H1 (cell line): ENCODE measurements at regions not wholly inside any gene's neighbourhood (a gene's known extent, or its start where the extent isn't known, plus 50 kb on each side); places are given as distances from the start of the nearest gene placed in this dataset.

Source experiments
- CTCF ChIA-PET: fragments of 300-600 bp; sonication (Branson Sonifier 250); formaldehyde crosslinking; loops from one replicate; lab custom pipeline; 2021; ENCODE audit not compliant: partially characterized antibody; lab: Charles Lee
- POLR2A ChIA-PET: fragments of 300-600 bp; sonication (Branson Sonifier 250); formaldehyde crosslinking; loops from one replicate; lab custom pipeline; 2021; ENCODE audit warnings: inconsistent platforms; ENCODE audit not compliant: partially characterized antibody; lab: Charles Lee
- DNase-seq, 2 experiments: peaks; one replicate each; pipeline versions ENCODE4 v3.0.0 to v3.0.0-alpha.2; 2010 to 2022; ENCODE audit warnings: low spot score in 2 of 2, low read depth in 1 of 2, mixed read lengths in 1 of 2
- FAIRE-seq: peaks from 2 replicates; lab custom pipeline; 2011; peaks lifted over from hg19 to GRCh38; lab: Jason Lieb, UNC
- H2AFZ ChIP-seq: 2 replicates; pipeline ENCODE4 v1.8.1; 2012; ENCODE audit warnings: low read length, inconsistent platforms
- H2AK5ac ChIP-seq: 2 replicates; pipeline ENCODE4 v1.6.1; 2013; ENCODE audit warnings: low read depth, low read length
- H2BK120ac ChIP-seq: replicated peaks from 2 replicates; pipeline ENCODE3; 2013; ENCODE audit warnings: low read depth, low read length, inconsistent platforms
- H2BK12ac ChIP-seq: 2 replicates; pipeline ENCODE4 v1.6.1; 2013; ENCODE audit warnings: low read depth, low read length
- H2BK15ac ChIP-seq: 2 replicates; pipeline ENCODE4 v1.6.1; 2013; ENCODE audit warnings: low read length
- H2BK20ac ChIP-seq: 2 replicates; pipeline ENCODE4 v1.6.1; 2013; ENCODE audit warnings: low read length
- H2BK5ac ChIP-seq: 2 replicates; pipeline ENCODE4 v1.6.1; 2013; ENCODE audit warnings: low read depth, low read length
- H3K14ac ChIP-seq: 2 replicates; pipeline ENCODE4 v1.6.1; 2013; ENCODE audit warnings: inconsistent platforms; ENCODE audit not compliant: insufficient read length
- H3K18ac ChIP-seq: 2 replicates; pipeline ENCODE4 v1.6.1; 2013; ENCODE audit warnings: low read length; ENCODE audit errors: extremely low read depth
- H3K23ac ChIP-seq: 2 replicates; pipeline ENCODE4 v1.6.1; 2013; ENCODE audit warnings: inconsistent platforms; ENCODE audit not compliant: insufficient read length
- H3K23me2 ChIP-seq: 2 replicates; pipeline ENCODE4 v1.6.1; 2013; ENCODE audit warnings: low read depth, low read length
- H3K27ac ChIP-seq: 2 replicates; pipeline ENCODE4 v1.6.1; 2011; ENCODE audit warnings: low read depth, low read length, inconsistent platforms
- H3K27me3 ChIP-seq, 4 experiments: replicated peaks in 1 of 4; 1 replicate in 1 of 4; 2 replicates in 3 of 4; pipeline versions ENCODE4 v1.6.1 to v1.8.1; 2011 to 2013; ENCODE audit warnings: low read length in 3 of 4, mild to moderate bottlenecking in 3 of 4, inconsistent platforms in 2 of 4, mixed read lengths in 2 of 4, moderate library complexity in 1 of 4; ENCODE audit not compliant: control insufficient read depth in 3 of 4, insufficient read depth in 3 of 4; ENCODE audit errors: extremely low read depth in 1 of 4
- H3K36me3 ChIP-seq, 4 experiments: 2 replicates each; pipeline versions ENCODE4 v1.6.1 to v1.8.1; 2011 to 2013; ENCODE audit warnings: mild to moderate bottlenecking in 4 of 4, low read length in 3 of 4, moderate library complexity in 2 of 4, control low read depth in 1 of 4, inconsistent platforms in 1 of 4; ENCODE audit not compliant: insufficient read depth in 4 of 4, control insufficient read depth in 2 of 4
- H3K4ac ChIP-seq: replicated peaks from 2 replicates; pipeline ENCODE3; 2013; ENCODE audit warnings: low read length, low read depth, mixed read lengths, inconsistent platforms; ENCODE audit not compliant: insufficient read length
- H3K4me1 ChIP-seq, 4 experiments: replicated peaks in 1 of 4; 1 replicate in 1 of 4; 2 replicates in 3 of 4; pipeline versions ENCODE4 v1.6.1 to v1.8.1; 2011 to 2013; ENCODE audit warnings: low read length in 3 of 4, inconsistent platforms in 2 of 4, mixed read lengths in 1 of 4; ENCODE audit not compliant: insufficient read depth in 4 of 4, control insufficient read depth in 3 of 4
- H3K4me2 ChIP-seq, 2 experiments: 2 replicates each; pipeline versions ENCODE4 v1.6.1 to v1.8.1; 2011 to 2013; ENCODE audit warnings: low read depth in 2 of 2, low read length in 2 of 2, control low read depth in 1 of 2, inconsistent platforms in 1 of 2, mild to moderate bottlenecking in 1 of 2; ENCODE audit not compliant: insufficient read depth in 1 of 2
- H3K4me3 ChIP-seq, 4 experiments: fragments of 200-600, 300-600 bp in 1 of 4; sonication (generic), shearing (Covaris generic), sonication (Bioruptor Twin) in 1 of 4; 2 replicates each; pipeline versions ENCODE4 v1.5.1 to v1.8.1; 2011 to 2016; ENCODE audit warnings: low read length in 4 of 4, low read depth in 3 of 4, control low read depth in 2 of 4, inconsistent platforms in 2 of 4, mild to moderate bottlenecking in 2 of 4, mixed read lengths in 1 of 4, moderate library complexity in 1 of 4; ENCODE audit not compliant: insufficient read depth in 2 of 4; ENCODE audit errors: extremely low read depth in 1 of 4
- H3K56ac ChIP-seq: replicated peaks from 2 replicates; pipeline ENCODE3; 2013; ENCODE audit warnings: low read depth, mild to moderate bottlenecking, mixed read lengths, low read length, inconsistent platforms; ENCODE audit not compliant: insufficient read length
- H3K79me1 ChIP-seq: 2 replicates; pipeline ENCODE4 v1.6.1; 2013; ENCODE audit warnings: low read depth, low read length, control low read depth
- H3K79me2 ChIP-seq, 2 experiments: 2 replicates each; pipeline versions ENCODE4 v1.6.1 to v1.8.1; 2012 to 2013; ENCODE audit warnings: low read length in 2 of 2, mild to moderate bottlenecking in 2 of 2, inconsistent platforms in 1 of 2; ENCODE audit not compliant: insufficient read depth in 2 of 2, control insufficient read depth in 1 of 2
- H3K9ac ChIP-seq, 4 experiments: replicated peaks in 1 of 4; 1 replicate in 1 of 4; 2 replicates in 3 of 4; pipeline versions ENCODE4 v1.6.1 to v1.8.1; 2011 to 2013; ENCODE audit warnings: low read depth in 3 of 4, low read length in 3 of 4, control low read depth in 2 of 4, mild to moderate bottlenecking in 2 of 4, moderate library complexity in 2 of 4, inconsistent platforms in 1 of 4; ENCODE audit errors: extremely low read depth in 1 of 4
- H3K9me3 ChIP-seq, 2 experiments: 2 replicates each; pipeline versions ENCODE4 v1.6.1 to v1.8.1; 2012 to 2013; ENCODE audit warnings: mild to moderate bottlenecking in 2 of 2, moderate library complexity in 2 of 2, control low read depth in 1 of 2, inconsistent platforms in 1 of 2, low read depth in 1 of 2, low read length in 1 of 2, mixed read lengths in 1 of 2; ENCODE audit not compliant: insufficient read depth in 2 of 2
- H4K20me1 ChIP-seq, 2 experiments: replicated peaks in 1 of 2; 2 replicates each; pipeline versions ENCODE3 to v1.8.1; 2011 to 2013; ENCODE audit warnings: inconsistent platforms in 2 of 2, low read length in 2 of 2, mild to moderate bottlenecking in 1 of 2; ENCODE audit not compliant: insufficient read depth in 2 of 2, control insufficient read depth in 1 of 2
- H4K5ac ChIP-seq: 2 replicates; pipeline ENCODE4 v1.6.1; 2013; ENCODE audit warnings: low read length, low read depth, mixed read lengths, inconsistent platforms; ENCODE audit not compliant: insufficient read length
- H4K8ac ChIP-seq: 2 replicates; pipeline ENCODE4 v1.8.0; 2013; ENCODE audit warnings: mild to moderate bottlenecking, moderate library complexity, low read length, inconsistent platforms; ENCODE audit not compliant: insufficient read depth; ENCODE audit errors: extremely low read depth
- H4K91ac ChIP-seq: replicated peaks from 2 replicates; pipeline ENCODE3; 2013; ENCODE audit warnings: low read length, mixed read lengths, inconsistent platforms; ENCODE audit not compliant: insufficient read length
- BCL11A ChIP-seq, 2 experiments: IDR thresholded peaks; one replicate each; pipeline ENCODE4 v1.6.1; 2011; ENCODE audit warnings: low read depth in 2 of 2, low read length in 2 of 2, mild to moderate bottlenecking in 2 of 2
- CEBPB ChIP-seq: IDR thresholded peaks from 2 replicates; pipeline ENCODE4 v1.6.1; 2012; ENCODE audit warnings: low read depth, low read length
- CHD2 ChIP-seq: IDR thresholded peaks from 2 replicates; pipeline ENCODE4 v1.6.1; 2012; ENCODE audit warnings: low read length, improper control_type of control experiment
- HDAC2 ChIP-seq, 2 experiments: fragments of 300-600 bp in 1 of 2; sonication (generic) in 1 of 2; IDR thresholded peaks; 2 replicates each; pipeline ENCODE4 v1.6.1; 2011 to 2012; ENCODE audit warnings: low read depth in 2 of 2, low read length in 2 of 2, mild to moderate bottlenecking in 2 of 2, moderate library complexity in 2 of 2, borderline replicate concordance in 1 of 2, inconsistent platforms in 1 of 2
- KDM1A ChIP-seq: fragments of 200-600, 300-600 bp; sonication (generic); IDR thresholded peaks from 2 replicates; pipeline ENCODE4 v1.7.1; 2016; ENCODE audit warnings: mild to moderate bottlenecking, low read length, borderline replicate concordance
- NANOG ChIP-seq: IDR thresholded peaks from 2 replicates; pipeline ENCODE4 v1.6.1; 2011; ENCODE audit warnings: low read length, low read depth, mild to moderate bottlenecking, inconsistent platforms; ENCODE audit not compliant: insufficient read depth, poor library complexity, severe bottlenecking
- PHF8 ChIP-seq: fragments of 200-600 bp; sonication (generic); conservative IDR thresholded peaks from 2 replicates; pipeline ENCODE4 v1.7.1; 2012; ENCODE audit warnings: low read depth, mild to moderate bottlenecking, inconsistent platforms, low read length, moderate library complexity
- RAD21 ChIP-seq, 2 experiments: IDR thresholded peaks in 1 of 2; conservative IDR thresholded peaks in 1 of 2; 2 replicates each; pipeline ENCODE4 v1.6.1; 2011; ENCODE audit warnings: low read depth in 2 of 2, low read length in 2 of 2, improper control_type of control experiment in 1 of 2, inconsistent platforms in 1 of 2, mild to moderate bottlenecking in 1 of 2, moderate library complexity in 1 of 2
- RXRA ChIP-seq: IDR thresholded peaks from 2 replicates; pipeline ENCODE4 v1.6.1; 2011; ENCODE audit warnings: low read depth, mild to moderate bottlenecking, low read length, moderate library complexity; ENCODE audit not compliant: insufficient read depth
- SRF ChIP-seq: IDR thresholded peaks from 2 replicates; pipeline ENCODE4 v1.6.1; 2011; ENCODE audit warnings: mild to moderate bottlenecking, low read depth, low read length, moderate library complexity
- USF2 ChIP-seq: IDR thresholded peaks from 2 replicates; pipeline ENCODE4 v1.6.1; 2011; ENCODE audit warnings: low read length, improper control_type of control experiment
- YY1 ChIP-seq: IDR thresholded peaks from 2 replicates; pipeline ENCODE4 v1.6.1; 2011; ENCODE audit warnings: low read depth, mild to moderate bottlenecking, low read length
- WGBS, 2 experiments: shearing (Covaris generic) in 1 of 2; methylation state at CpG; one replicate each; pipeline versions ENCODE4 v1.1.6 to v1.1.7; 2013 to 2015; ENCODE audit warnings: low lambda C conversion rate in 2 of 2, mixed read lengths in 2 of 2, inconsistent platforms in 1 of 2, low coverage in 1 of 2, missing lambda C conversion rate in 1 of 2; ENCODE audit not compliant: insufficient replicate concordance in 2 of 2, insufficient coverage in 1 of 2, insufficient read length in 1 of 2; ENCODE audit errors: extremely low coverage in 1 of 2, missing lambda C conversion rate in 1 of 2; 5-methylcytosine and 5-hydroxymethylcytosine counted together

- Histone ChIP-seq H2BK15ac (no peak overlapping the region), H3K4me3 (no peak overlapping the region), H3K4me1 (peaks cover 0 to 3% (median 0%) of the 10 kb centered on the region in 4 experiments; a peak in 1 of 7 replicates), H3K79me1 (no peaks in the 10 kb centered on the region), H3K36me3 (no peaks in the 10 kb centered on the region), H2BK12ac (no peak overlapping the region), H2BK20ac (no peak overlapping the region), H3K23me2 (no peaks in the 10 kb centered on the region), H2BK120ac (no peak overlapping the region), H3K4me2 (no peak overlapping the region), H3K9me3 (no peaks in the 10 kb centered on the region), H4K20me1 (no peaks in the 10 kb centered on the region), H4K8ac (no peak overlapping the region), H3K23ac (no peak overlapping the region), H3K56ac (no peak overlapping the region), H3K18ac (no peak overlapping the region), H2AFZ (no peak overlapping the region), H3K79me2 (no peaks in the 10 kb centered on the region), H3K27me3 (no peaks in the 10 kb centered on the region), H3K14ac (no peak overlapping the region), H4K5ac (no peak overlapping the region), H3K27ac (no peak overlapping the region), H3K9ac (no peak overlapping the region), H3K4ac (no peak overlapping the region), H4K91ac (no peak overlapping the region), H2AK5ac (no peak overlapping the region), H2BK5ac (no peak overlapping the region)
- WGBS, 2 experiments, result 90% methylated on average over 2 of the region's 2 CpGs; no CpG with 5 or more reads in 1 of the 2 experiments
- CTCF ChIA-PET, result interaction anchor here (1.2 kb wide), 1 partner anchor 15 kb away, joined by 3 read pairs; no protein-coding TSS in a partner anchor
- POLR2A ChIA-PET, result no interaction called here
- no peak for FAIRE-seq
- DNase-seq, result no peak
- TF ChIP-seq NANOG (no peak), HDAC2 (IDR thresholded peaks at IDR 0.05; ENCODE audit: borderline replicate concordance in 1 of 2, low read depth in 2 of 2, low read length in 2 of 2) (no peak), PHF8 (no peak), CHD2 (no peak), USF2 (no peak), CEBPB (no peak), SRF (no peak), RAD21 (IDR thresholded peaks at IDR 0.05 in 1 of 2, conservative IDR thresholded peaks at IDR 0.05 in 1 of 2; ENCODE audit: low read depth in 2 of 2, low read length in 2 of 2) (no peak), YY1 (no peak), RXRA (no peak), KDM1A (no peak), BCL11A (IDR thresholded peaks at IDR 0.05; ENCODE audit: low read depth in 2 of 2, low read length in 2 of 2) (no peak)
Measured at GRCh38 chr9:108014353-108014752, 524.8 kb upstream of the KLF4 start.
